GM19463 (cell line): ENCODE measurements at regions not wholly inside any gene's neighbourhood (a gene's known extent, or its start where the extent isn't known, plus 50 kb on each side); places are given as distances from the start of the nearest gene placed in this dataset.
"Not testable (repeated sequence)": the region's sequence is repeated elsewhere in the genome, so short reads cannot be mapped to it uniquely, and the experiment has no call there.

Experiments
- ATAC-seq: cut with Tn5 transposase; IDR thresholded peaks from one replicate; pipeline ENCODE4 v1.9.1; 2021; ENCODE audit warnings: mild to moderate bottlenecking, moderate library complexity; ENCODE audit not compliant: unreplicated experiment

DNA sequence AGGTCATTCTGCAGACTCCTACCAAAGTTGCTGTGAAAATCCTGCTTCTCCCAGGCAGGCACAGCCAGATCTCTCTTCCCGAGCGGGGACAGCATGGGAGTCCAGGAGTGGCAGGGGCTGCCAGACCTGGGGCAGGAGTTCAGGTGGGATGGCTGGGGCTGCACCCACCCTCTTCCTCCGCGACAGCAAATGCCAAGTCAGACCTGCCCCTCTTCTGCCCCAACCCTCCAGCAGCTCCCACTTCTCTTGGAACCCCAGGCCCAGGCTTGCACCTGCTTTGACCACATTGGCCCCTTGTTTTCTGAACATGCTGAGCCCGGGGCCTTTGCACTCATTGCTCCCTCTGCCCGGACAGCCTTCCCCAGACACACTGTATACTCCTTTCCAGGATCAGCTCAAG is 288.2 kb upstream of the HS6ST1 start:
- no peak for ATAC-seq

DNA sequence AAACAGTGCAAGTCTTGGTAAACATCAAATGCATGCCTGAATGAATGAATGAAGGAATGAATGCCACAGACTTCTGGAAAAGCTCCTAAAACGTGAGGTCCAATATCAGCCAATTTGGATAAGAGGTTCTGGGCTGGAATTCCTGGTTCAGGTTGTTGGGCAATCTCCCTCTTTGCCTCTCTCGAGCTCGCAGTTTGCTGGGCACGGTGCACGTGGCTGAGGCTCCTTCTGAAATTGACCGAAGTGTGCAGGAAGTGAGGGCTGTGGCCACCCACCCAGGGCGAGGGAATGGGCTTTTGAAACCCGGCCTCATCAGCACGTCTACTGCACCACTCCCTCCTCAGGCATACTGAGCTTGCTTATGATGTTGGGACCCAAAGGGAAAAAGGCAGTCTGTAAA is 288.8 kb upstream of the HS6ST1 start:
- ATAC-seq = no peak

DNA sequence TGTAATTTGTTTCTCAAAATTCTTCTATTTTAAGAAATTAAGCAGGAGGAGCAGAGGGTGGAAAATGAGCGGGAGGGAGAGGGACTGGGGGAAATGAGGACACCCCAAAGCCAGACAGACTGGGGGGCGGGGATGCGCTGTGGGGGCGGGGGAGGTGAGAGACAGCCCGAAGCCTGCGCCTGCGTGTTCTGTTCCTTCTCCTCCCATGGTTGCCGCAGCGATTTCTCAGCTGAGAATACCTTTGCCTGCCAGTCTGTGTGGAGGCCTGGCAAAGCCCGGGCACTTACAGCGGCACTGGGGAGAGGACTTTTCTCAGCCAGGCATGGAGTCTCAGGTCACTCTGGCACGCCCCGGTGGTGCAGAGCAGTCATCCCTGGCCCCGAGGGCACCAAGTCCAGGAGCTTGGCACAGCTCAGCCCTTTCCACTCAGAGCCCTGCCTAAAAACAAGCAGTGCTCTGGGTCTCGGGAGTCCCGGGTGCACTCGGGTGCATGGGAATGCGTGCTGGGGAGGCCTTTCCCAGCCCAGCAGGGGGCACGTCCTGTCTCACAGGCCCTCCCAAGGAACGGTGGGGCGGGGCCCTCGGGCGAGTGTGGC is 289.3 kb upstream of the HS6ST1 start:
- no peak for ATAC-seq

GRCh38 chr2:128608921-128609880 is 290.5 kb upstream of the HS6ST1 start:
- no peak for ATAC-seq

GRCh38 chr2:128610496-128610895 is 291.8 kb upstream of the HS6ST1 start:
- ATAC-seq = no peak

GRCh38 chr2:128611421-128612320 is 293.0 kb upstream of the HS6ST1 start:
- no peak for ATAC-seq

DNA sequence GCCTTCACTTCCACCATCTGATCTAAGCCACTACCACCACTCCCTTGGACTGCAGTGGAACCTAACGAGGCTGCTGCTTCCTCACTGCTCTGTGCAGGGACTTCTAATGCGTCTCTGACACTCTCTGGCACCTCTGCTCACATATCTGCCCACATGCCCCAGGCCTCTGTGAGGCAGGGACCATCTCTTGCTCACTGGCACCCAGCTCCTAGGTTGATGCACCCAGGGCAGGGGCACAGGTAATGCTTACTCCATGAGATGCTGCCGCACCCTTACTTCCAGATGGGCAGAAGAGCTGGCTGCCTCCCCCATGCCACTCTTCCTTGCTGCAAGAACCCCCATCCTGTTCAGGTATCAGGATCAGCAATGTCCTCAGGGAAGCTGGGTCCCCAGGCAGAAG is 294.0 kb upstream of the HS6ST1 start:
- no peak for ATAC-seq

- no peak for ATAC-seq
Observed at GRCh38 chr2:128613351-128613750, 294.7 kb upstream of the HS6ST1 start.

DNA sequence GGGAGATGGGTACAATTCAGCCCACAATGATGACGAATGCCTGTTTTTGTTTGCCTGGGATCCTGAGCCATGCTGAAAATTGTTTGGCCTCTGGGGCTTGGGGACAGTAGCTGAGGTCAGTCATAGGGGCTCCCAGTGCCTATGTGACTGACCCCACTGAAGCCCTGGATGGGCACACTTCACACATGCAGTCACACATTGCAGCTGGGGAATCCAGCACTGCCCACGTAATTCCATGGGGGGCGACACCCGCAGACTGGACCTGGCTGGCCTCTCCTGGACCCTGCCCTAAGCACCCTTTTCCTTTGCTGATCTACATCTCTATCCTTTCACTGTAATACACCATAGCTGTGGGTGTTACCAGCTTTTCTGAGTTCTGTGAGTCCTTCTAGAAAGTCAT is 295.2 kb upstream of the HS6ST1 start:
- ATAC-seq = no peak

GRCh38 chr2:128614907-128615306 is 296.2 kb upstream of the HS6ST1 start:
- not testable (repeated sequence) for ATAC-seq

GRCh38 chr2:128615571-128615970 is 296.9 kb upstream of the HS6ST1 start:
- no peak for ATAC-seq

GRCh38 chr2:128617029-128617590 is 298.4 kb upstream of the HS6ST1 start:
- ATAC-seq = no peak

GRCh38 chr2:128617661-128618060 is 299.0 kb upstream of the HS6ST1 start:
- ATAC-seq = no peak

DNA sequence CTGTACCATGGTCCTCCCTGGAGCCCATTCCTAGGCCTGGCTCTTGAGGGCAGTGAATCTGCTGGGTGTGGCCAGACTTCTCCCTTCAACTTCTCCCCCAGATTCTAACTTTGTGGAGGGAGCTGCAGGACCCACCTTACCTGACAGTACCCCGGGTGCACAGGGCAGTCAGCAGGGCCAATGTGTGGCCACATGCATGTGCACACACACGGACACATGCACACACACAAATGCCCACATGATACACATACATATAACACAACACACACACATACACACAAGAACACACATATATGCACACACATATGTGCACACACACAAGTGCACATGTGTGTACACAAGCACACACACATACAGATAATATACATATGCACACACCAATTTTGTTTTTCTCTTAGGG is 300.0 kb upstream of the HS6ST1 start:
- no peak for ATAC-seq

GRCh38 chr2:128619471-128620325 is 301.0 kb upstream of the HS6ST1 start:
- no peak for ATAC-seq

DNA sequence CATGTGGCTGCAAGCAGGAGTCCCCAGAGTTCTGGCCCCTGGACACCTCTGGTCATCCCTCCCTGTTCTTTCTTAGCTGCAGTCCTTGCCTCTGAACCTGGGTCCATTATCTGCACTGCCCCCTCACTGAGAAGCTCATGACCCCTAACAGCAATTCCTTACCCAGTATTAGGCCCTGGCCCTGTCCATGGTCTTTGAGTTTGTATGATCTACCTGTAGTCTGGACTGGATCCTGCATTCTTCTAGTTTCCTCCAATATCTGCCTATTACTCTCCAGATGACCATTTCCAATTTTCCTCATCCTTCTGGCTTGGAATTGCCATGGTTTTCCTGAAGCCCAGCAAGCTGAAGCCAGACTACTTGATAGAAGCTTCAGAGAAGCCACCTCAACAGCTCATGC is 302.4 kb upstream of the HS6ST1 start:
- no peak for ATAC-seq

DNA sequence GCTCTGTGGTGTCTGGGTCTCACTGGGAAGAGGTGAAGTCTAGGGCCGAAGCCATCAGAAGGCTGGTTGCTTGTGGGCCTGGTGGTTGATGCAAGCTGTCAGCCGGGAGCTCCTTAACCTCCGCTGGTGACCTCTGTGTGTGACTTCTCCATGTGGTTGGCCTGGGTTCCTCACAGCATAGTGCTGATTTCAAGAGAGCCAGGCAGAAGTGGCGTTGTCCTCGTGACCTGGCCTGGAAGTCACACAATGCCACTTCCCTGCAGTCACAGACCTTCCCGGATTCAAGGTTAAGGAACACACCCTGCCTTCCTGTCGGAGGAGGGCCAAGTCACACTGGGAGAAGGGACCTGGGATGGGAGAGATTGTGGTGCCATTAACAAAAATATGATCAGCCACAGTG is 303.7 kb upstream of the HS6ST1 start:
- no peak for ATAC-seq

DNA sequence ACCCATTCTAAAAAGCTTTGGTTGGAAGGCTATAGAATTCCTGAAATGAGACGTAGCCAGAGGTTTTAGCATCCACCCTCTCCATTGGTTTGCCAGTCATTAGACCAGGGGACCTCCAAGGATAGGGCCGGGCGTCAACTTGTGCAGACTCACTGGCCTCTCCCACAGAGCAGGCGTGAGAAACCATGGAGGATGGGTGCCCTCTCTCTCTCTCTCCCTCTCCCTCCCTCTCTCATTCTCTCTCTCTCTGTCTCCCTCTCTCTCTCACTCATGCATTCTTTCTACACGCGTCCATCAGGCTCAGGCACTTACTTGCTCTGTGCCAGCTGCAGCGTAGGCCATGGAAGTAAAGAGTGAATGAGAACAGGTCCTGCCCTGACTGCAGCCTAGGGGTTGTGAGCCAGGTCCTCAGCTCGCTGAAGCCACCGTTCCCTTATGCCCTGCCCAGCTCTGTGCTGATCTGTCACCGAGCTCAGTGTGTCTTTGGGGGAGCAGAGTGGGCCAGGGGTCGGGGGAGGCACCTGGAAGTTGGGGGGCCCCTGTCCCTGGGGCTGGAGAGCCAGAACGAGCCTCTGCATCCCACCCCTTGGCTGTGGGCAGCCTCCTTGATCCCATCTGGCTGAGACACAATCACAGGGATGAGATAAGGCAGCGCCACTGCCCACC is 304.4 kb upstream of the HS6ST1 start:
- ATAC-seq = no peak
